ENCODE measurements at regions not wholly inside any gene's neighbourhood (a gene's known extent, or its start where the extent isn't known, plus 50 kb on each side); places are given as distances from the start of the nearest gene placed in this dataset.
"Not testable (repeated sequence)": the region's sequence is repeated elsewhere in the genome, so short reads cannot be mapped to it uniquely, and the experiment has no call there.

DNA sequence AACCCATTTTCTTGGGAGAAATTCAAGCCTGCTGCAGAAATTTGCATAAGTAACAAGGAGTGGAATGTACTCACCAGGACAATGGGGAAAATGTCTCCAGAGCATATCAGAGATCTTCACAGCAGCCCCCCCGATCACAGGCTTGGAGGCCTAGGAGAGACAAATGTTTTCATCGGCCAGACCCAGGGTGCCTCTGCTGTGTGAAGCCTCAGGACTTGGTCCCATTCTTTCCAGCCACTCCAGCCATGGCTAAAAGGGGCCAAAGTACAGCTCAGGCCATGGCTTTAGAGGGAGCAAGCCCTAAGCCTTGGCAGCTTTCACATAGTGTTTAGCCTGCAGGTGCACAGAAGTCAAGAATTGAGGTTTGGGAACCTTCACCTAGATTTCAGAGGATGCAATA is 1463.0 kb downstream of the HACE1 start:
- intact Hi-C loops (cut with DNase I): no loop called here

DNA sequence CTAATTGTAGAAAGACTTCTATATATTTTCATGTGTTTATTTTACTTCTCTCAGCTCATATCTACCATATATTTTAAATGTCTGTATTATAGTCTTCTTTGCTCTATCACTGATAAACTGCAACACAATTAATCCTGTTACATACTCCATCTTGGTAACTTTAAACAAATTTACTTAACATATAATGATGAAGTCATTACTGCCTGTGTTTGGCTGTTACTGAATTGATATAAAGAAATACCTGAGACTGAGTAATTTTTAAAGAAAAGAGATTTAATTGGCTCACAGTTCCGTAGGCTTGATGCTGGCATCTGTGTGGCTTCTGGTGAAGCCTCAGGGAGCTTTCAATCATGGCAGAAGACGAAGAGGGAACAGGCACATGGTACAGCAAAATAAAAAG is 1480.4 kb downstream of the HACE1 start:
- DNase-seq (ENCODE audit: low spot score): no peak
- intact Hi-C loops (cut with DNase I): no loop called here

More for the DNA sequence above, 1463.0 kb downstream of the HACE1 start:
- DNase-seq (ENCODE audit: low spot score): no peak

DNA sequence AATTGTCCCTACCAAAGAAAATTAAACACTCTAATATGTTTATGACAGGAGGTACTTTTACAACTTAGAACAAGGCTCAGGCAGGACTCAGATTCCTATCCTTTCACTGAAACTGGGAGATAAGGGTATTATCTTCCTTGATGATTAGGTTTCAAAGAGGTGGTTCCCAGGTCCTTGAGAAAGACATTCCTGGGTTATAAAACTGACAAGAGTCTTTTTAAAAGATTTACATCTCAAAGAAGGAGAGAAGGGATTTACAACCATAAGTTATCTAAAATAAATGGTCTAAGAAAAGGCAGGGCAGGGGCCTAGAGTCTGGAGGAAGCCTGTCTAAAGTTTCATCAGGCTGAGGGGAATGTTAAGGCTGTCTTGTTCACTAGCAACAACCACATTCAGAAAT is 1492.5 kb downstream of the HACE1 start:
- no peak for DNase-seq (ENCODE audit: low spot score)
- intact Hi-C loops (cut with DNase I): no loop called here

DNA sequence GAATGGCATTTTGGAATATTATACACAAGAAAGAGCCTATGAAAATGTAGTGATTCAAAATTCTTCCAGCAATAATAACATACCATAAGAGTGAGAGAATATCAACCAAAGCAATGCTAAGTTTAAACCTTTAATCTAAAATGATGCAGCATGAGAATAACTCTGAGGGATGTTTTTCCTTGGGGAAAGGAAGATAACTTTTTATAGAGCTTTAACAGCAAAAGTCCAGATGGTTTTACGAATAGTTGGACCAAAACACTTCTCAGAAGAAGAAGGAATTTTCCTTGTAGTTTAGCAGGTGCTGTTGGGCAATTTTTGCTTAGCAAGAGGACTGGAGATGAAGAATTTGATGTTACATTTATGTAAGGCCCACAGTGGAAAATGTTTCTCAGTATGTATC is 1503.2 kb downstream of the HACE1 start:
- DNase-seq (ENCODE audit: low spot score): no peak
- intact Hi-C loops (cut with DNase I): no loop called here

DNA sequence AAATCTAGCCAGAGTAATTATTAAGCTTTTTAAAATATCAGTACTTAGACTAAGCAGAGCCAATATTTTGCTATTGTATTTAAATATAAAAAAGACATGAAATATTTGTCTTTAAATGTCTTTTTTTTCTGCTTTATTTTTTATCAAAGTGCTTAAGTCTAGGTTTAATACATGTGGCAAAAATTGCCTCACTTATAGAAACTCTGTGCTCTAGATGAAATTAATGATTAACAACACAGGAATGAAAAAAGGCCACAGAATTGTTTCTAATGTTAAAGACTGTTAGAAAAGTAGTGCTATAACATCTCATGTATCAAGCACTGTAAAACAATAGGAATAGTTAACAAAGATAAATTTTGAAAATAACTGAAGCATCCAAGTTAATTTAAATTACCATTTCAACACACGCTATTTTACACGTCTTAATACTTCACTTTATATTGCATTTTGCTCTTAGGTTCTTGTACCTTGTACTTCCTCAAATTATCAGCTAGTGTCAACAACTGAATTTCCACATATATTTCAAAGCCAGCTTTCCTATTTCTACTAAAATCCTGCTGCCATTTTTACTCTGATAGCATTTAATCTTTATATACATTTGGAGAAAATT is 1515.1 kb downstream of the HACE1 start:
- intact Hi-C loops (cut with DNase I): no loop called here
- no peak for DNase-seq (ENCODE audit: low spot score)

DNA sequence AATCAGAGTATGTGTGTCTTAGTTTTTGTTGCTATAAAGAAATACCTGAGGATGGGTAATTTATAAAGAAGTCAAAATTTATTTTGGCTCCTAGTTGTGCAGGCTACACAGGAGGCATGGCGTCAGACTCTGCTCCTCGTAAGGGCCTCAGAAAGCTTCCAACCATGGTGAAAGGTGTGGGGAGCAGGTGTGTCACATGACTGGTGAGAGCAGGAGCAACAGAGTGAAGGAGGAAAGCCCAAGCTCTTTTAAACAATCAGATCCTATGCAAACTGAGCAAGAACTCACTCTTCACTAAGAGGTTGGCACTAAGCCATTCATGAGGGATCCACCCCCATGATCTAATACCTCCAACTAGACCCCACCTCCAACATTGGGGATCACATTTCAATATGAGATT is 1524.3 kb downstream of the HACE1 start:
- intact Hi-C loops (cut with DNase I): no loop called here

DNA sequence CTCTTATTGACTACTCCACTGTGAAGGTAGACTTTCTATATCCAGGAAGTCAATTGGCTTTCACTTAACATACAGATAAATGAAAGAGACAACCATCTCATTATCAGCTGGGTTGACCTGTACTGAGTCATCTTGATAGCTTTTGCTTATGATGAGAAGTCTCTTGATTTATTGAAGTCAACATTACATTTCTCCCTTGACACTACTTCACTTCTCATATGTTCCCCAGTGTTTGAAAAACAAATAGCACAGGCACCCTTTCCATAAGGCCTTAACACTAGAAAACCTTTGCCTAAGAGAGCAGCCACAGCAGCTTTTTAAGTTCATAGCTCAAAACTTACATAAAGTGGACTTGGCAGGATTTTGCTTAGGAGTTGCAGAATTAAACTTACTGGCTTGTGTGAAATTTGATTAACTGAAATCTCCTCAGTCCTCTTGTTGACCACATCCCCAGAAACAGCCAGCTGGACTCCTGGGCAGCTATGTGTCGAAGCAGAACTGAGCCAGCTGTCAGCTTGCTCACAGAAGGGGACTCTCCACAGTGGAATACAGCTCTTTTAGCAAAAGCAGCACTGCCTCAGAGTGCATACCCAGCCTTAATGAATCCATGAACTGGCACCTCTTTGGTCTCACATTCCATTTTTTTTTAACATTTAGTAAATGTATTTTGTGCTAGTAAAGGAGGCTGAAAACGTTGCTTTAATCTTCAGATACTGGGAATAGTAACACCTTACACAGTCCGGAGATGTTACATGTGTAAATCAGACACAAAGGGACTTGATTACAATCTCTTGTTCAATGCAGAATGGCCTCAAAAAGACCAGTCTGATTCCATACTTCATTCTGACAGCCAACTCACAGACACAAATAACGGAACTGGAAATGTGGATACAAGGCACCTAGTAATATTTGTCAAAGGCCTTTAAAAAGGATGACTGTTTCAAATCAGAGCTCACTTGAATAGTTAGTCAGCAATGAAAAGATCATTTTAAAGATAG is 1532.7 kb downstream of the HACE1 start:
- DNase-seq (ENCODE audit: low spot score): no peak
- intact Hi-C loops (cut with DNase I): no loop called here

More for the DNA sequence above, 1524.3 kb downstream of the HACE1 start:
- no peak for DNase-seq (ENCODE audit: low spot score)

DNA sequence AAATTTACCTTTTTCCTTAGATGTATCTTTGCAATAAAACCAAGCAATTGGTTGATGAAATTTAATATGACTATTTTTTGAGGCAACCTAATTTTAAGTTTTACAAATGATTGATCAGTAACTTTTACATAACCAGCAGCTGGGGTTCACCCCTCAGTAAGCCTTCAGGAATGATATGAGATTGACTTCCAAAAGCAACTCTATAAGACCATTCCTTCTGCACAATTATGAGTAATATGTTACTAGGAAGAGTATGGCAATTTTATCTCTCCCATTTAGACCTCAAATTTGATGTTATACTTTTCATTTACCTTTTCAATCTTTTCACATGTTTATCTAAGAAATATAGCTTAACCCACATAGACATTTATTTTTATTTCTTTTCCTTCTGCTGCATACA is 1546.3 kb downstream of the HACE1 start:
- intact Hi-C loops (cut with DNase I): no loop called here
- DNase-seq (ENCODE audit: low spot score): no peak

DNA sequence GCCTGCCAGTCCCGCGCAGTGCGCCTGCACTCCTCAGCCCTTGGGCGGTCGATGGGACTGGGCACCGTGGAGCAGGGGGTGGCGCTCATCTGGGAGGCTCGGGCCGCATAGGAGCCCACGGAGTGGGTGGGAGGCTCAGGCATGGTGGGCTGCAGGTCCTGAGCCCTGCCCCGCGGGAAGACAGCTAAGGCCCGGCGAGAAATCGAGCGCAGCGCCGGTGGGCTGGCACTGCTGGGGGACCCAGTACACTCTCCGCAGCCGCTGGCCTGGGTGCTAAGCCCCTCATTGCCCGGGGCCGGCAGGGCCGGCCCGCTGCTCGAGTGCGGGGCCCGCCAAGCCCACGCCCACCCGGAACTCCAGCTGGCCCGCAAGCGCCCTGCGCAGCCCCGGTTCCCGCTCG is 1565.3 kb downstream of the HACE1 start:
- intact Hi-C loops (cut with DNase I); DNase-seq (ENCODE audit: low spot score): not testable (repeated sequence)

DNA sequence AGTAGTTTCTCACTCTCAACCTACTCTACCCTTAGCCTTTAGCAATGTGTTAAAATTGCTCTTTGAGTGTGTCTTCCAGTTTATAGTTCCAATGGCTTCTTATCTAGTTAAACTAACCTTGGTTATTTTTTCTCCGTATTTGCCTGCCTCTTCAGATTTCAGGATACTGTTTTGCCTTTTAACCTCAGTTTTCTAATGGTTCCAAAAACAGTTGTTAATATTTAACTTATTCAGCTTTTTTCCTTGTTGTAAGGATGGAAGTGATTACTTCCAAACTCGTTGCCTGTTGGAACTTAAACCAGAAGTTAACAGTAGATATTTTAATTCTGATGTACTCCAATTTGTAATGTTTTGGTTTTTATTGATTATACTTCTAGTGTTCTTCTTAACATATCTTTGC is 1574.9 kb downstream of the HACE1 start:
- no peak for DNase-seq (ENCODE audit: low spot score)
- intact Hi-C loops (cut with DNase I): no loop called here

DNA sequence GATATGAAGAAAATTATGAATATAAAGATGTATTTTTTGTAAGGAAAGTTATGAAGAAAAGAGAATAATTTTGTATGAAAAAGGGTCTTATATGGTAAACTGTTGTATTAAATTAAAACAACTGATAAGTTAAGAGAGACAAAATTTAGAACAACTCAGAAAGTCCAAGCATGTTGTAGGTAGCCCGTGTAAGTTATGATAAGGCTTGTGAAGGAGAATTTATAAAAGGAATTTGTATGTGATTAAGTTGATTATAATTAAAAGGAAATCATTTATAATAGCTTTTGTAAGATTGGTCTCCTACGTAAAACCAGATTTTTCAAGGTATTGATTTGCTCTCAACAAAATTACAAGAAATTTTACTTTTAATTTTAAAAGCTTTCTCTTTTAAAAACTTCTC is 1579.3 kb downstream of the HACE1 start:
- intact Hi-C loops (cut with DNase I): no loop called here

DNA sequence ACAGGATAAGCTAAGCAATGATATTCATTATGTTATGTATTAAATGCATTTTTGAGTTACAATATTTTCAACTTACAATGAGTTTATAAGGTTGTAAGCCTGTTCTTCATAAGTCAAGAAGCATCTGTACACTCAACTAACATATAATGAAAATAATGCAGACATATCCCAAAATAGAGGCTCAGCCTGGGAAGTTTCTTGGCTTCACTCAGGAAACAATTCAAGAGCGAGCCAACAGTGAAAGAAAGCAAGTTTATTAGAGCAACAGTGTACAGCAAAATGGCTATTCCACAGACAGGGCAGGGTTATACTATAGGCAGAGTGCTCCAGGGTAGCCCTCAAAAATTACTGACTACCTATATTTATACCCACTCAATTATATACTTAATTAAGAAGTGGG is 1581.8 kb downstream of the HACE1 start:
- DNase-seq (ENCODE audit: low spot score): no peak
- intact Hi-C loops (cut with DNase I): no loop called here

More for the DNA sequence above, 1579.3 kb downstream of the HACE1 start:
- no peak for DNase-seq (ENCODE audit: low spot score)

DNA sequence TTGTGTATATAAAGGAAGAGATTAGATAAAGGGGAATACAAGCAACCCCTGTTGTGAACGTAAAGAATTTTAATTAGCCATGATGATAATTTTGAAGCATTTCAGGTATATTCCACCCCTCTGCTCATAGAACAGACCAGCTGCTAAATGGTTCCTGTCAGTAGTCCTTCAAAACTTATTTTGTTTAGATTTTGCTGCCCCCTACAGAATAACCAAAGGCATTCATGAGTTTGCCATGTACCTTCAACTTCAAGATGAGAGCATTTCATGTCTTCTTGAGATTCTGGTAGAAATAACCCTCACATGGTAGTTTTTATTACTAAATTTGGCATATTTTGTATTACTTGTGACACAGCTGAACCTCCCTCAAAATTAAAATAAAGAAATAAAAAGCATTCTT is 1586.7 kb downstream of the HACE1 start:
- intact Hi-C loops (cut with DNase I): no loop called here
- DNase-seq (ENCODE audit: low spot score): no peak

DNA sequence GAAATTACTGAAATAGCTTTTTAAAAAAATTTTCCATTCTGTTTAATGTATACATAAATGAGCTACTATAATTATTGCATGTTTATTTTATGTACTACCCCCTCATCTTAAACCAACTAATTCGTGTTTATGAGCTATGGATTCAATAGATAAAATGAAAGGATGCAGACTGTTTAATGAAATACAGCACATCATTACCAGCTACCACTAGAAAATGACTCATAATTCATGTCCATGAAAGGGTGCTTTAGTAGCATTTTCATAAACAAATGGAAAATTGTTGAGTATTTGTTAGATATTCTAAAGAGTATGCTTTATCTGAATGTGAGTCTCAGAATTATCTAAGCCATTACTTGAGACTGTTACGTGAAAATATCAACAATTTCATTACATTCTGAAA is 1590.1 kb downstream of the HACE1 start:
- DNase-seq (ENCODE audit: low spot score): no peak
- intact Hi-C loops (cut with DNase I): no loop called here

DNA sequence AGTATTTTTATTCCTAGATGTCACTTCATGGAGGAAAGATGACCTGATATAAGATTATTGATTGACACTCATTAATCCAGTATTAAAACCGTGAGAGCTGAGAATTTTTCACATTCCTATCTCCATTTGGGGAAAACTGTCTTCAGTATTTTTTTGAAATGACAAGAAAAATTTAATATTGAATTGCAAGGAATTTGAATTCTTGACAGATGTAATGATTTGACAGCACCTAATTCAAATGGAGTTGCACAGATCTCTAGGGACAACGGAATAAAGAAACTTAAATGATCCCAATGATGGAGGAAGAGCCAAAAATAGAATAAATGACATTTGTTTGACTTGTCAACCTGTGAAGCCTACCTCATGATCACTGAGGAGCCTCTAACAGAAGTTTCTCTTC is 1591.4 kb downstream of the HACE1 start:
- intact Hi-C loops (cut with DNase I): no loop called here
- DNase-seq (ENCODE audit: low spot score): no peak

DNA sequence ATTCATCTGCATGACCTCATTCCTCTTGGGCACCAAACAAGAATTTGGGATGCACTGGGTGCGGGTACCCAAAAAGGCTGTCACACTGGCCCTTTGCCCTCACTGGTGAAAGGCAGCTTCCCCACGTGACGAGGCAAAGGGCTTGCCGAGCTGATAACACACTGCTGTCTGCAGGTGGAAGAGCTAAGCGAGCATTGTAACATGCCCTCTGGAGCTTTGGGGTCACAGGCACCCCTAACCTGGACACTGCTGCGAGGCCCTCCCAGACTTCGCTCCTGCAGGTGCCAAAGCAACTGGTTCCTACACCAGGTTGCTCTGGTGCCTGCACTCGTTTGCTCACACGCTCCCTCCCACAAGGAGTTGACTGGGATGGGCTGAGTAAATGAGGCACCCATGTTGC is 1595.7 kb downstream of the HACE1 start:
- DNase-seq (ENCODE audit: low spot score): no peak
- intact Hi-C loops (cut with DNase I): no loop called here

DNA sequence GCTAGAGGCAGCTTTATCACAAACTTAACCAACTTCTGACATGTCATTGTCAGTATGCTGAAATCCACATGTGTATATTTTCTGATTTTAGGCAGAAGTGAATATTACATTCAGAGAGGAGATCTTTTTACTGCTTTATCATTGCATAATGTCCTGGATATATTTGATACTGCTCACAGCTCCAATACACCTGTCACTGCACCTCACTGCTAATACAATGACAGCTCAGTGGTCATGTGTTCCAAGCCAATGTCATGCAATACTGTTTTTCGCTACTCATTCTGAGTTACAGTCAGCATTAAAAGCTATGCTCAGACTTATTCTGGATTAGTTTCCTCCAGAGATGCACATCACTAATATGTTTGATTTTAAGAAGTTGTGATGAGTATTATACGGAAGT is 1604.6 kb downstream of the HACE1 start:
- intact Hi-C loops (cut with DNase I): no loop called here
- DNase-seq (ENCODE audit: low spot score): no peak

DNA sequence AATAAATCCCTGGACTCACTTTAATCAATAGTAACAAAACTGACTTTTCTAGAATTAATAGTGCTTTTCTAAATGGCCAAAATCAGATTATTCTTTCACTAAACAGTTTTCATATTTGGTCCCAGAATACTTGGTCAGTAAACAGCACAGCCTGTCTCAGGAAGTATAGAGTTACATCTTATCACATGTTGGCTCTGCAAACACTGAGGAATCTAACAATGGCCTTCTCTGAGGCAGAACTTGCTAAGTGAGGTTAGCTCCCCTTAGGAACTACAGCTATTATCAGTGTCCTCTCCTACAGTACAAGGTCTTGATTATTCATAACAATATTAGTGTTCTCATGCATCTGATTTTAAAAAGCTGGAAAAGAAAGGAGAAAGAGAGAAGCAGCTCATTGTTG is 1622.8 kb downstream of the HACE1 start:
- no peak for DNase-seq (ENCODE audit: low spot score)
- intact Hi-C loops (cut with DNase I): no loop called here

DNA sequence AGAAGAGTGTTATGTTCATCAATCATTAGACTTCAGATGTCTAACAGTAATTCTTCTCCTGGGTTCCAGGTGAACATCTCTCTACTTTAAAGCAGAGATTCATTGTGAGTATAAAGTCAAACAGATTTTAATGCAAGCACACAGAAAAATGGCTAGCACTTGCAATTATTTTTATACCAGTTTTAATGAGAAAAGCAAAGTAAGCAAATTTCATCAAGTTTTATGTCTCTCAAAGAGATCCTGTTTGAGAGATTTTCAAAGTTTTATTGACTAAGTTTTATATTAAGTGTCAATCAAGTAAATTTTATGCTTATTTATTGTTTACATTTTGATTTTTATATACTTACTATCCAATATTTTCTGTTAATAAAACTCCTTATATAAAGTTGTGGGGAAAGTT is 1628.5 kb downstream of the HACE1 start:
- intact Hi-C loops (cut with DNase I): no loop called here
- DNase-seq (ENCODE audit: low spot score): no peak

DNA sequence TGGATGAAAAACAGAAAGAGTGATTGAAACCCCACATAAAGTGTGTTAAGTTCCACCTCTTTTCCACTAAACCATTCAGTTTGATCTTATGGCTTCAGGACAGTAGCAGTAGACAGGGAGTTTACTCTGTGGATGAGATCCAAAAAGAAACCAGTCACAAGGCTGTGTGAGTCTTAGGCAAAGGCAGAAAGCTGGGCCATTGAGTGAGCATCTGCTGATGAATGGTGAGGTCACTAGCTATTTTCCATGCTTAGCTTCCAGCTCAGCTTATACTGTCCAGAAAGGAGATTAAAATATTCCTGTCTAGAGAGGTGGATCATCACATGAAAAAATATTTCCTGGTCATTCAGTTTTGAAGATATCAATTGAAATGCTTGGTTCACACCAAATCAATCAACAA is 1643.9 kb downstream of the HACE1 start:
- intact Hi-C loops (cut with DNase I): no loop called here
- no peak for DNase-seq (ENCODE audit: low spot score)

DNA sequence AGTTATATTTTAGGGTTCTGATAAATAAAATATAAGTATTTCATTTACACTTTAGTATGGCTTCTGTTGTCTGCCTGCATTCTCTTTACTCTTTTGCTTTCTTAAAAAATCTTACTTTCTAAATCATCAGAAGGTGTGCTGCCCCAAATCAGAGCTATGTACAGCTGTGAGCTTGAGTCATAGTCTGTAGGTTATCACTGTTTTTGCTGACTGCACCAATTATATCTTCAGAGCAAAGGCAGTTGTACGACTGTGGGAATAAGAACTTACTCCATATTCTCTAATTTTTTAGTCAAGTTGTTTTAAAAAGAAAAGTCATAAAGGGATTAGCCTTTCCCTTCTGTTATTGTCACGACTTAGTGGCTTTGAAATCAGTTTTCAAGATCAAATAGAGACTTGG is 1649.0 kb downstream of the HACE1 start:
- DNase-seq (ENCODE audit: low spot score): no peak
- intact Hi-C loops (cut with DNase I): no loop called here
